ENCODE measurements at regions not wholly inside any gene's neighbourhood (a gene's known extent, or its start where the extent isn't known, plus 50 kb on each side); places are given as distances from the start of the nearest gene placed in this dataset.
"Not testable (repeated sequence)": the region's sequence is repeated elsewhere in the genome, so short reads cannot be mapped to it uniquely, and the experiment has no call there.

- no peak for DNase-seq
Observed at GRCh38 chr22:27306771-27307170, 494.8 kb downstream of the MN1 start.

GRCh38 chr22:27307545-27308247, 493.9 kb downstream of the MN1 start:
- DNase-seq = no peak

GRCh38 chr22:27308513-27308912, 493.0 kb downstream of the MN1 start:
- no peak for DNase-seq

- no peak for DNase-seq
Observed at GRCh38 chr22:27309697-27310096, 491.9 kb downstream of the MN1 start.

GRCh38 chr22:27310966-27311697, 490.4 kb downstream of the MN1 start:
- no peak for DNase-seq

GRCh38 chr22:27311698-27312550, 489.6 kb downstream of the MN1 start:
- DNase-seq = no peak

- DNase-seq = no peak
Observed at GRCh38 chr22:27312565-27312964, 489.0 kb downstream of the MN1 start.

GRCh38 chr22:27312966-27313855, 488.3 kb downstream of the MN1 start:
- DNase-seq = no peak

GRCh38 chr22:27314276-27314807, 487.2 kb downstream of the MN1 start:
- DNase-seq = no peak

- no peak for DNase-seq
Observed at GRCh38 chr22:27315833-27316232, 485.7 kb downstream of the MN1 start.

GRCh38 chr22:27317096-27317495, 484.5 kb downstream of the MN1 start:
- no peak for DNase-seq

- DNase-seq = no peak
Observed at GRCh38 chr22:27317971-27318428, 483.6 kb downstream of the MN1 start.

GRCh38 chr22:27318516-27318915, 483.0 kb downstream of the MN1 start:
- DNase-seq = no peak

GRCh38 chr22:27323661-27324060, 477.9 kb downstream of the MN1 start:
- no peak for DNase-seq

GRCh38 chr22:27324908-27325307, 476.6 kb downstream of the MN1 start:
- not testable (repeated sequence) for DNase-seq

- DNase-seq = no peak
Observed at GRCh38 chr22:27327497-27327896, 474.1 kb downstream of the MN1 start.

GRCh38 chr22:27327981-27328721, 473.4 kb downstream of the MN1 start:
- no peak for DNase-seq

- no peak for DNase-seq
Observed at GRCh38 chr22:27329131-27329850, 472.3 kb downstream of the MN1 start.

GRCh38 chr22:27329966-27330645, 471.4 kb downstream of the MN1 start:
- DNase-seq = no peak

All from NCI-H1694 treated with DMSO at 0.1 percent for 48 hours (cell line).